ENCODE measurements at regions not wholly inside any gene's neighbourhood (a gene's known extent, or its start where the extent isn't known, plus 50 kb on each side); places are given as distances from the start of the nearest gene placed in this dataset.

GRCh38 chr11:10922892-10923291 is 65.0 kb upstream of the ZBED5 start:
- DNase-seq = no peak

- no peak for DNase-seq
Observed at GRCh38 chr11:10920875-10921274, 63.0 kb upstream of the ZBED5 start.

GRCh38 chr11:10920205-10920604 is 62.4 kb upstream of the ZBED5 start:
- no peak for DNase-seq

- DNase-seq = no peak
Observed at GRCh38 chr11:10918698-10919097, 60.8 kb upstream of the ZBED5 start.

- DNase-seq = no peak
Observed at GRCh38 chr11:10918275-10918674, 60.4 kb upstream of the ZBED5 start.

GRCh38 chr11:10917802-10918201 is 59.9 kb upstream of the ZBED5 start:
- no peak for DNase-seq

GRCh38 chr11:10916665-10917064 is 58.8 kb upstream of the ZBED5 start:
- DNase-seq = no peak

- DNase-seq = no peak
Observed at GRCh38 chr11:10914050-10914449, 56.2 kb upstream of the ZBED5 start.

GRCh38 chr11:10913075-10913474 is 55.2 kb upstream of the ZBED5 start:
- no peak for DNase-seq

GRCh38 chr11:10911907-10912306 is 54.1 kb upstream of the ZBED5 start:
- no peak for DNase-seq

- no peak for DNase-seq
Observed at GRCh38 chr11:10909141-10909883, 51.5 kb upstream of the ZBED5 start.

- no peak for DNase-seq
Observed at GRCh38 chr11:10908215-10908951, 50.5 kb upstream of the ZBED5 start.
